ENCODE measurements at regions not wholly inside any gene's neighbourhood (a gene's known extent, or its start where the extent isn't known, plus 50 kb on each side); places are given as distances from the start of the nearest gene placed in this dataset.

DNA sequence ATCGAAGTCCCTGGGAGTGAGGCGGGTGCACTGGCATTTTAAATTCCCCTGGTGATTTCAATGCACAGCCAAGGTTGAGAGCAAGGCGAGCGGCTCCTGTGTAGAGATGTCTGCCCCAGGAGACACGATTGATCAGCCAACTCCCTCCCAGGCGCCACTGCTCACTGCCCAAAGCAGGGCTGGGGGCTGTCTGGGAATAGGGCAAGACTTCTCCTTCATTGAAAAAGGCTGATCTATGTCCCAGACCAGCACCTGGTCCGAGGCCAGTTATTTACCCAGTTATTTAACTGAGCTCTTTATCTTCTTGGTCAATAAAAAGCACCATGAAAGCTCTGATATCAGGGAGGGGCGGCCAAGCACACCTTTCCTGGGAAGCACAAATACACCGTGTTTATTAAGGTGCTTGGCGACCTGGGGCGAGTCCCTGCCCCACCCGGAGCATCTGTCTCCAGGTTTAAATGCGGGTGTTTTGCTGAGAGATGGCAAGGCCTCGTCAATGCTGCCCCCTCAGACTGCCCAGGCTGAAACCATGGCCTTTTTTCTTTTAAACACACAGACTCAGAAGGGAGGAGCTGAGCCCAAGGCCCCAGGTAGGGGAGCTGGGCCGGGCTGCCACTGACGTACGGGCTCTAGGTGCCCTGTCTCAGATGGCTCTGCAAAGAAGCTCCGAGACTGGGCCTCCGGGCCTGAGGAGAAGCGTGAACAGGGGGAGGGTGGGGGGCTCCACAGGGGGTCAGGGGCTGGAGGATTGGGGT lies 73.9 kb upstream of the HPCAL1 start:
- TF ChIP-seq ZFX (IDR thresholded peaks at IDR 0.05) (no peak), EZH2 (IDR thresholded peaks at IDR 0.05) (no peak), POLR2AphosphoS5 (IDR thresholded peaks at IDR 0.05; ENCODE audit: low read depth, low read length) (no peak), EGR1 (IDR thresholded peaks at IDR 0.05; ENCODE audit: low read depth) (no peak)
- TF ChIP-seq, protein P1, sequence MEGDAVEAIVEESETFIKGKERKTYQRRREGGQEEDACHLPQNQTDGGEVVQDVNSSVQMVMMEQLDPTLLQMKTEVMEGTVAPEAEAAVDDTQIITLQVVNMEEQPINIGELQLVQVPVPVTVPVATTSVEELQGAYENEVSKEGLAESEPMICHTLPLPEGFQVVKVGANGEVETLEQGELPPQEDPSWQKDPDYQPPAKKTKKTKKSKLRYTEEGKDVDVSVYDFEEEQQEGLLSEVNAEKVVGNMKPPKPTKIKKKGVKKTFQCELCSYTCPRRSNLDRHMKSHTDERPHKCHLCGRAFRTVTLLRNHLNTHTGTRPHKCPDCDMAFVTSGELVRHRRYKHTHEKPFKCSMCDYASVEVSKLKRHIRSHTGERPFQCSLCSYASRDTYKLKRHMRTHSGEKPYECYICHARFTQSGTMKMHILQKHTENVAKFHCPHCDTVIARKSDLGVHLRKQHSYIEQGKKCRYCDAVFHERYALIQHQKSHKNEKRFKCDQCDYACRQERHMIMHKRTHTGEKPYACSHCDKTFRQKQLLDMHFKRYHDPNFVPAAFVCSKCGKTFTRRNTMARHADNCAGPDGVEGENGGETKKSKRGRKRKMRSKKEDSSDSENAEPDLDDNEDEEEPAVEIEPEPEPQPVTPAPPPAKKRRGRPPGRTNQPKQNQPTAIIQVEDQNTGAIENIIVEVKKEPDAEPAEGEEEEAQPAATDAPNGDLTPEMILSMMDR (IDR thresholded peaks at IDR 0.05 in 2 of 3, conservative IDR thresholded peaks at IDR 0.05 in 1 of 3; ENCODE audit: borderline replicate concordance in 1 of 3, insufficient read depth in 1 of 3, low read depth in 2 of 3, low read length in 2 of 3), result no peak
